ENCODE measurements at regions not wholly inside any gene's neighbourhood (a gene's known extent, or its start where the extent isn't known, plus 50 kb on each side); places are given as distances from the start of the nearest gene placed in this dataset.

DNA sequence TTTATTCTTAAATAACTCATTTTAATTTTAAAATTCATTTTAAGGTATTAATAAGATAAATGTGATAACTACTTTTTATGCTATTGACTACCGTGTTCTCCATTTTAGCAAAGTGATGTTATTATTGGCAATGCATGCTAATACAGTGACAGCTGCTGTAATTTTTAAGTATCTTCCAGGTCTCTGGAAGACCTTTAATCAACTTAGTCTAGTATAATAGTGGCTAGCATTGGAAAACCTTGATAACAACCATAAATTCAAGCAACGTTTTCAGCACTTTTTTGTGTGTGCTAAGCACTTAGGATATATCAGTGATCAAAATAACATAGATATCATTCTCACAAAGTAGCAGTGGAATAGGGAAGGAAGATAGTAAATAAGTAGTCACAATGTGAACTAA lies 230.9 kb upstream of the MAGI2 start:
- DNase-seq (ENCODE audit: insufficient read length, low spot score) = no peak
- TF ChIP-seq, protein P1, sequence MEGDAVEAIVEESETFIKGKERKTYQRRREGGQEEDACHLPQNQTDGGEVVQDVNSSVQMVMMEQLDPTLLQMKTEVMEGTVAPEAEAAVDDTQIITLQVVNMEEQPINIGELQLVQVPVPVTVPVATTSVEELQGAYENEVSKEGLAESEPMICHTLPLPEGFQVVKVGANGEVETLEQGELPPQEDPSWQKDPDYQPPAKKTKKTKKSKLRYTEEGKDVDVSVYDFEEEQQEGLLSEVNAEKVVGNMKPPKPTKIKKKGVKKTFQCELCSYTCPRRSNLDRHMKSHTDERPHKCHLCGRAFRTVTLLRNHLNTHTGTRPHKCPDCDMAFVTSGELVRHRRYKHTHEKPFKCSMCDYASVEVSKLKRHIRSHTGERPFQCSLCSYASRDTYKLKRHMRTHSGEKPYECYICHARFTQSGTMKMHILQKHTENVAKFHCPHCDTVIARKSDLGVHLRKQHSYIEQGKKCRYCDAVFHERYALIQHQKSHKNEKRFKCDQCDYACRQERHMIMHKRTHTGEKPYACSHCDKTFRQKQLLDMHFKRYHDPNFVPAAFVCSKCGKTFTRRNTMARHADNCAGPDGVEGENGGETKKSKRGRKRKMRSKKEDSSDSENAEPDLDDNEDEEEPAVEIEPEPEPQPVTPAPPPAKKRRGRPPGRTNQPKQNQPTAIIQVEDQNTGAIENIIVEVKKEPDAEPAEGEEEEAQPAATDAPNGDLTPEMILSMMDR (IDR thresholded peaks at IDR 0.05; ENCODE audit: insufficient read depth, missing control alignments) = no peak
- no peak for FAIRE-seq

DNA sequence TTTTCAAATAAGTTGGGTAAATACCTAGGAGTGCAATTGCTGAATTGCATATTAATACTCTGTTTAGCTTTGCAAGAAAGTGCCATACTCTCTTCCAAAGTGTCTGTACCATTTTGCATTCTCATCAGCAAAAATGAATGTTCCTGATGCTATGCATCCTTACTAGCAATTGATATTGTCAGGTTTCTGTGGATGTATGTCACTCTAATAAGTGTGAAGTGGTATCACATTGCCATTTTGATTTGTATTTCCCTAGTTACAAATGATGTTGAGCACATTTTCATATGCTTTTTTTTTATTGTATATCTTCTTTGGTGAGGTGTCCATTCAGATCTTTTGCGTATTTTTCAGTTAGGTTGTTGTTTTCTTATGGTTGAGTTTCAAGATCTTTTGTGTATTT lies 230.4 kb upstream of the MAGI2 start:
- FAIRE-seq (no peak), DNase-seq (ENCODE audit: insufficient read length, low spot score) (no peak)
- TF ChIP-seq, protein P1 (IDR thresholded peaks at IDR 0.05; ENCODE audit: insufficient read depth, missing control alignments) = no peak

DNA sequence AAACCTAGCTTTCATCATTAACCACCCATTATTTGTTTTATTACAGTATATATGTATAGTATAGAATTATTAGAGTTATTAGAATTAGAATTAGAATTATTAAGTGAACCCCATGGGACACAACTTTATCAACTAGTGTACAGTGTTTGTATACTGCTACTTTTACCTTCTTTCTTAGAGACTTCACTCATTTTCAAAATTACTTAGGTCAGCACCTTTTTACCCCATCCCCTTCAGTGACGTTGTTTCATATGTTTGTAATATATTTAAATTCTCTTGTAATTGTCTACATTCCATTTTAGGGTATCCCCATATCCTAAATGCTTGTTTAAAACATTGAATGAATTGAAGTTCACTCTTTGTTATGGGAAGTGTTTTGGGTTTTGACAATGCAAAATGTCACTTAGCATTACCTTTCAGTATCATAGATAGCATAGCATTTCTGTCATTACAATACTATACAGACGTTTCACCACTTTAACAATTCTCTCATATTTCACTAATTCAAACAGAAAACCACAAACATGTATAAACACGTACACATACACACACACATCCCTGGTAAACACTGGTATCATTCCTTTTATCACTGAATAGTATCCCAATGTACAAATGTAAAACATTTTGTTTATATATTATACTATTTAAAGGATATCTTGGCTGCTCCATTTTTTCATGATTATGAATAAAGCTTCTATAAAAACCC lies 229.9 kb upstream of the MAGI2 start:
- FAIRE-seq = no peak
- TF ChIP-seq, protein P1 (IDR thresholded peaks at IDR 0.05; ENCODE audit: insufficient read depth, missing control alignments) = no peak
- no peak for DNase-seq (ENCODE audit: insufficient read length, low spot score)

DNA sequence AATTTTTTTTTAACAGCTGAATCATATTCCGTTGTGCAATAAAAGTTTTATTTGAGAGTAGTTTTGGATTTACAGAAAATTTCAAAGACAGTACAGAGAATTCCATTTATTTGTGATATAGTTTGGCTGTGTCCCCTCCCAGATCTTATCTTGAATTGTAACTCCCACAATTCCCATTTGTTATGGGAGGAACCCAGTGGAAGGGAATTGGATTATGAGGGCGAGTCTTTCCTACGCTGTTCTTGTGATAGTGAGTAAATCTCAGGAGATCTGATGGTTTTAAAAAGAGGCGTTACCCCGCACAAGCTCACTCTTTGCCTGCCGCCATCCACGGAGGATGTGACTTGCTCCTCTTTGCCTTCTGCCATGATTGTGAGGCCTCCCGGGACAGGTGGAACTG lies 228.0 kb upstream of the MAGI2 start:
- FAIRE-seq (no peak), DNase-seq (ENCODE audit: insufficient read length, low spot score) (no peak)
- TF ChIP-seq, protein P1 (IDR thresholded peaks at IDR 0.05; ENCODE audit: insufficient read depth, missing control alignments) = no peak

DNA sequence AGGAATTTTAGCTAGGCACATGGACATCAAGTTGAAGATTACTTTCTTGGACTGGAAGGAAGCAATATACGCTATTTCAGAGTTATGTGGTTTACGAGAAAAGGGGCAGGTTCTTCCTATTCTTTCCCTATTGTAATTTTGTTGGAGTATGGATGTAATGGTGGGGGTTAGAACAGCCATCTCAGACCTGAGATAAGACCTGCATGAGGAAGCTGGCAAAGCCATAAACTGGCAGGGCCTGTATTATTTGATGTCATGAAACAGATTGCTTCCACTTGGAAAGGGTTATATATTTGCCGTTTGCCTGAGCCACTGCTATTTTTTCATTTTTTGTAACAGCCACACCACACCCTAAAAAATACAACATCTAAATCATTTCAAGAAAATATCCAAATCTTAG lies 220.5 kb upstream of the MAGI2 start:
- no peak for DNase-seq (ENCODE audit: insufficient read length, low spot score)
- TF ChIP-seq, protein P1 (IDR thresholded peaks at IDR 0.05; ENCODE audit: insufficient read depth, missing control alignments) = no peak
- FAIRE-seq = no peak

DNA sequence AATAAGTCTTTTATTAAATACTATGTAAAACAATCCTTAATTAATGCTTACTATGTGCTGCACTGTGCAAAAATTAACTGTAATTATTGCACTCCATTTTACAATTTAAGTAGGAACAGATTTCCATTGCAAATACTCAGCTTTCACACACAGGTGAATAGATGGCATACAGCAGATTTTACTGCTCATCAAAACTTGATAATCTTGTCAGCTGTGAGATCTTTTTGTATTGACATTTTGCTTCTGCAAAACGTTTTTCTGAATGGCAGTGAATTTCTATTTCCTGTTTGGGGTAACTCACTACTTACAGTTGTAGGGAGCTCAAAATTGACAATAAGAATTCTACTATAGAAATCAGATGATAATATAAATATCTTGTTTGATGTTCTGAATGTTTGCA lies 220.0 kb upstream of the MAGI2 start:
- DNase-seq (ENCODE audit: insufficient read length, low spot score) (no peak), FAIRE-seq (no peak)
- TF ChIP-seq, protein P1 (IDR thresholded peaks at IDR 0.05; ENCODE audit: insufficient read depth, missing control alignments) = no peak

DNA sequence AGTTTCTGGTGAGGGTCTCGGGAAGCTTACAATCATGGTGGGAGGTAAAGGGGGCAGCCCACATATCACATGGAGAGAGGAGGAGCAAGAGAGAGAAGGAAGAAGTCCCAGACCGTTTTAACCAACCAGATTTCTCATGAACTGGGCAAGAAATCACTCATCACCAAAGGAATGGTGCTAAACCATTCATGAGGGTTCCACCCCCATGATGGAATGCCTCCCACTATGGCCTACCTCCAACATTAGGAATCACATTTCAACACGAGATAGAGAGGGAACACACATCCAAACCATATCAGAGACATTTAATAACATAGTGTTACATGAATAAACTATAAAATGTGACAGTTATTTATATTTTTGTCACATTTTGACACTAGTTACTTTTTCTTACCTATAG lies 214.8 kb upstream of the MAGI2 start:
- TF ChIP-seq, protein P1 (IDR thresholded peaks at IDR 0.05; ENCODE audit: insufficient read depth, missing control alignments) = no peak
- FAIRE-seq = no peak
- no peak for DNase-seq (ENCODE audit: insufficient read length, low spot score)
